ENCODE measurements at regions not wholly inside any gene's neighbourhood (a gene's known extent, or its start where the extent isn't known, plus 50 kb on each side); places are given as distances from the start of the nearest gene placed in this dataset.

DNA sequence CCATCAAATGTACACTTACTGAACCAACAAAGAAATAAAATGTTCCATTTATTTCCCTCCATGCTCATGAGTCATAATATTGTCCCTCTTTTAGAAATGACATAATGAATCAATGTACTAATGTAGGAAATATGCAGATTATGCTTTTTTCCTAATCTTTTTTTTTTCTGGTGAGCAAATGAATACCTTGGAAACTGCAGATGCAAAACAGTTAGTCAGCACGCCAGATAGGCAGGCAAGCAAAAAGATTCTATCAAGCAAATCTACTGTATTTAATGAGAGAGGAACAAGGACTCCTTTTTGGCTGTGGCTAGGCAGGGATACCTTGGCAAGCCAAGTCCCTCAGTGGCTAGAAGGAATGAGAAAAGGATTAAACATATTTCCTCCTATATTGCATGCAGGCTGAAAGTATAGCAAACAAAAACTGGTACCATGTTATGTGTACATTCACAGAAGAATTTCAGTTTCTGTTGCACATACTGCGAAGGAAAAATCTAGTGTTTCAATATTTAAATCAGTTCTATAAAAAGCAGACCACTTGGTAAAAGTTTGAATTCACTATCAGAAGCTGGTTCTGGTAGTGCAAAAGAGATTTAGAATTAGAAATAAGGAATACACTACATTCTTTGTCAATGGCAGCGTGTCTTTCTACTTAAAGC lies 605.4 kb downstream of the TLE1 start:
- TF ChIP-seq, protein P1, sequence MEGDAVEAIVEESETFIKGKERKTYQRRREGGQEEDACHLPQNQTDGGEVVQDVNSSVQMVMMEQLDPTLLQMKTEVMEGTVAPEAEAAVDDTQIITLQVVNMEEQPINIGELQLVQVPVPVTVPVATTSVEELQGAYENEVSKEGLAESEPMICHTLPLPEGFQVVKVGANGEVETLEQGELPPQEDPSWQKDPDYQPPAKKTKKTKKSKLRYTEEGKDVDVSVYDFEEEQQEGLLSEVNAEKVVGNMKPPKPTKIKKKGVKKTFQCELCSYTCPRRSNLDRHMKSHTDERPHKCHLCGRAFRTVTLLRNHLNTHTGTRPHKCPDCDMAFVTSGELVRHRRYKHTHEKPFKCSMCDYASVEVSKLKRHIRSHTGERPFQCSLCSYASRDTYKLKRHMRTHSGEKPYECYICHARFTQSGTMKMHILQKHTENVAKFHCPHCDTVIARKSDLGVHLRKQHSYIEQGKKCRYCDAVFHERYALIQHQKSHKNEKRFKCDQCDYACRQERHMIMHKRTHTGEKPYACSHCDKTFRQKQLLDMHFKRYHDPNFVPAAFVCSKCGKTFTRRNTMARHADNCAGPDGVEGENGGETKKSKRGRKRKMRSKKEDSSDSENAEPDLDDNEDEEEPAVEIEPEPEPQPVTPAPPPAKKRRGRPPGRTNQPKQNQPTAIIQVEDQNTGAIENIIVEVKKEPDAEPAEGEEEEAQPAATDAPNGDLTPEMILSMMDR (IDR thresholded peaks at IDR 0.05): no peak
- TF ChIP-seq POLR2AphosphoS5 (IDR thresholded peaks at IDR 0.05) (no peak), POLR2A (IDR thresholded peaks at IDR 0.05; ENCODE audit: low read depth) (no peak), EP300 (IDR thresholded peaks at IDR 0.05) (no peak)
